GM18517 (cell line): ENCODE measurements at regions not wholly inside any gene's neighbourhood (a gene's known extent, or its start where the extent isn't known, plus 50 kb on each side); places are given as distances from the start of the nearest gene placed in this dataset.
A peak's percentile ranks its signal among the peaks of the same experiment; 100 is the strongest.
"Not testable (repeated sequence)": the region's sequence is repeated elsewhere in the genome, so short reads cannot be mapped to it uniquely, and the experiment has no call there.

Experiments
- ATAC-seq: cut with Tn5 transposase; IDR thresholded peaks from one replicate; pipeline ENCODE4 v1.9.1; 2021; ENCODE audit warnings: mild to moderate bottlenecking, moderate library complexity; ENCODE audit not compliant: unreplicated experiment

DNA sequence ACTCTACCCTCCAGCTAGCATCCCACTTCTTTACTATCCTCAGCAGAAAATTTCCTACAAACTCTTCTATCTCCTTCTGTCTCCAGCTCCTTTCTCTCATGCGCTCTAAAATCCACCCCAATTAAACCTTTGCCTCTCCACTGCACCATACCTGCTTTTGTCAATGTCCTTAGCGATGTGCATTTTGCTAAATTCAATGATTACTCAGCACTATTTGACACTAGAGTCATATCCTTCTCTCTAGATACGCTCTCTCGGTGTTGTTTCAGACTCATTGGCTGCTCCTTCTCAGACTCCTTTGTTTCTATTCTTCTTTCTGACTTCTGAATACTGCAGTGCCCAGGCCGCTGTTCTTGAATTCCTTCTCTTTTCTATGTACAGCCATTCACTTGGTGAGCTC is 144.2 kb downstream of the HLX start:
- ATAC-seq, result no peak

DNA sequence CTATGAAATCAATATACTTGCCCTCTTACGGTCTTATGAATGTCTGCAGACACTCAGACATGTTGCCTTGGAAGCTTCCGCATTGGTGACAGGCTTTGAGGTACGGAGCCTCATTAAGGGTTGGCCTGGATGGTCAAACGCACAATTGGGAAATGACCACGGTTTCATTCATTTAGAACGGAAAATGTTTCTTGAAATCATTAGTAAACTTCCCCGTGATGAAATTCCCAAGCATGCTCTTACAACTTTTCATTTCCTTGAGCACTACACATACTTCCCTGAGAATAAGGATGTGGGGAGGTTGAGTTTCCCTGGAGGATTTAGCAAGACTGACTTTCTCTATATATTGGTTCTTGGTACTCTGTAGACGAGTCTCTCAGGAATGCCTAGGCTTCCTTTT is 146.3 kb downstream of the HLX start:
- no peak for ATAC-seq

- ATAC-seq, result no peak
These were observed 146.7 kb downstream of the HLX start for GRCh38 chr1:221025956-221026355.

DNA sequence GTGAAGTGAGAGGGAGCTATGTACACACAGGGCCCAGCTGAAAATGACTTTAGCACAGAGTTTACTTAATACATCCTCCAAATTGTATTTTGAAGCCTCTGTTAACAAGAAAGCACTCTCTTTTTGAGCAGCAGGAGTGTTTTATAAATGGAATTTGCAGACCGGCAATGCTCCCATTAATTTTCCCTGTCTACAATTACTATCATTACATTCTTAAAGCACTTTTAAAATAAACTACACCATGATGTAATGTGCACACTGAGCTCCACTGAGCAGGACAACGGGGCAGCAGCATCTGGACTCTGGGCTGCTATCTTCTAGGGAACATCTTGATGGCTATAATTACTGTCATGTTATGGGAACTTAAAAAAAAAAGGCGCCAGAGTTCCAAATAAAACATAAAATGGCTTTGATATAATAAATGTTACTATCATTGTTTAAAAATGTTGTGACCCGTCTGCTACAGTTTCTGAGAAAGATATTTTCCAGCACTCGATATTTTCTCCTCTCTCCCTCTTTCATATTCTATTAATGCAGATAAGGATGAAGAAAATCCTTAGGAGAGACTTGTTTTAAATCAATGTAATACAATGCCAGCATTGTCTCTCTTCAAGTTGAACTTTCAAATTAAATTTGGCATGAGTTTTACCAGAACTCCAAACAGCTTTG is 150.9 kb downstream of the HLX start:
- no peak for ATAC-seq

DNA sequence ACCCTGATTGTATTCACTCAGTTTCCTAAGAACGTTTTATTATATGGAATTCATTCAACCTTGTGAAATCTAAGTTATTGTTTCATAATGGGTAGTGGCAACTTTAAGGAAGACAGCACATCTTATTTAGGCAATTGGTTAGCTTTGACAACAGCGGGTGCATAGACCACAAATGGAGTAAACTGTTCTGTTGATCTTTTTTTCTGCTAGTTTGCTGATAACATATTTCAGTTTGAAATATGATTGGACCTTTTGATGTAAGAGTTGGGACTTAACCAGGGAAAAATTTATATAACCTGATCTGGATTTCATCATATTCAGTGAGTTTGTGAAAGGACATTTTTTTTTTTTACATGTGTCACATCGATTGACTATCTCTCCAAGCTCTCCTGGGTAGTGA is 151.7 kb downstream of the HLX start:
- no peak for ATAC-seq

DNA sequence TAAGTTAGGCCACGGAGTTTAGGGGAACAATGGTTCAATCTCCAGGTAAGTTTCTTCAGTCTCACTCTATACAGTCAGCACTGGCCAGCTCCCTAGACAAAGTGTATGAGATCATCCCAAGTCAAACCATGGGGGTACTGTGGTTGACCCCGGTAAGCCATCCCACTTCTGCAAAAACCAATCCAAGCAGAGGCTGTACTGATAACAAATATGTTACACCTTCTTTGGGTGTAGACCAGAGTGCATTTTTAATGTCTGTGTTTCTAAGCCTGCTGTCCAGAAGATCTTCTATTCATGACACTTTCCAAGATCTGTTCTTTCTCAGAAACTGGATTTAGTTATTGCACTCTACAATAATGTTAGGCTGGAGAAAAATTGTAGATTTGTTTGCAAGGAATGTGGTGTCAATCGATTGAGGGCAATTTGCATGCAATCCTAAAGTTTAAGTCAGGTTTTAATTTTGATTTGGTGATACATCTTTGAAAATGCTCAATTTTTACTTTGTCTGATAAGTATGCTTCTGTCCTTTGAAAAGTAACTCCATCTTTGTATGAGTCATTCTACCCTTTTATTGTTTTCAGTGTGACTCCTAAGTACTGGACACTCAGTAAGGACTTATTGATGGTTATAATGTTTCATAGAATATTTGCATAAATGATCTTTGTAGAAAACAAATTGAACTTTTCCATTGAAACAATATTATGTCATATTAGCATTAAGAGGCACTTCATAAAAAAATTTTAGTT is 152.4 kb downstream of the HLX start:
- no peak for ATAC-seq

GRCh38 chr1:221032204-221032585 is 153.0 kb downstream of the HLX start:
- ATAC-seq, result no peak

DNA sequence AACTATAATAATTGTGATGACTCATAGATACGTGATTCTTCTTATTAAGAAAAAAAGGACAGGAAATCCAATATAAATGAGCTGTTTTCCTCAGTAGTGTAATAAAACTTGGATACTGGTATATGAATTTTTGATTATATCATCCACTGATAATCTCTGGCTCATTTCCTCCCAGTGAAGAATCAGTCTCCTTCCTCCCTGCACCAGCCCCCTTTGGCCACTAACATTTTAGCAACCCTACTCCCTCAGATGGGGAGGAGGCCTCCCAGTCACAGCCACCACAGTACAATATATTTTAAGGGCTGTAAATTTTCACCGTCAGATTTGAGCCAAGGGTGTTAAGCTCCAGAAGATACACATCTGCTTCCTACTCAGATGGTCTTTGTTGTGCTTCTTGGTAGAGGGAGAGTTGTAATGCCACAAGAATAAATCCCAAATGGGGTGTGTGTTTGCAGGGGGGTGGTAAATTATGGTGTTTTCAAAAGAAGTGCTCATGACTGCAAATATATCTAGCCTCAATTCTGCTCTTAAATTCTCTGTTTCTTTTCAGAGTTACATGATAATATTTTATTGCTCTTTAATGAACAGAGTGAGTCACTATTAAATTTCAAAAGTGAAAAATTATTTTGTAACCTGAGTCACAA is 153.5 kb downstream of the HLX start:
- ATAC-seq, result no peak

- no peak for ATAC-seq
These were observed 156.5 kb downstream of the HLX start for GRCh38 chr1:221035662-221036153.

DNA sequence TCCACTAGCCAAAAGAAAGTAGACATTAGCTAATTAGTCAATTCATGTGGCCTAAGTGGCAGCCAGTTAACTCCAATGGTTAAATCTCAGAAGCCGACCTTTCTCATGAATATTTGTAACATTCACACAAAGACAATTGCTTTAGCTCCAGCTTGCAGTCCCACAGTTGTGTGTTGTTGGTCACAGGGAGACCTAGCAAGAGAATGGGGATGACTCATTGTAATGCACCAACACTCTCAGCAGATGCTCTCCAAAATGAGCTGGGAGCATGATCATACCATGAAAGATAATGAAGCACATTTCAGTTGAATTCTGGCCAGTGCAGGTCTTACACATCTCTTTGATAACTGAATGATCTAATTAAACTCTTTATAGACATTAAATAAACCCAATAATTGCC is 160.4 kb downstream of the HLX start:
- ATAC-seq, result no peak

- ATAC-seq, result no peak
These were observed 160.9 kb downstream of the HLX start for GRCh38 chr1:221040101-221040500.

GRCh38 chr1:221040691-221041285 is 161.5 kb downstream of the HLX start:
- ATAC-seq, result no peak

DNA sequence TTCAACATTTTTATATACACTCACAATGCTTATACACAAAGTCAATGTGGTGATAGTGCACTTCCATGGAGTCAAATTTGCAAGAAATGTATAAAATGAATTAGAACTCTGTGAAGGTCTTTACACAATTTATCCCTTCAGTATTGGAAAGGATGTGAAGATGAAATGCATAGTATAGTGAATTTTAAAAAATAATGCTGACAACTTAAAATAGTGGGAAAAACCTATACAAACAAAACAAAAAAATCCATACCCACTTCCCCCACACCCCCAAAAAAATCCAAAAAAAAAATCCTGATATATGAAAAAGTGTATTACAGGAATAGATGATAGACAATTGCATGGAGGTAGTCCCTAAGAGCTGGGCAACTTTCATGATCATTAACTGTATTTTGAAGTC is 165.3 kb downstream of the HLX start:
- no peak for ATAC-seq

DNA sequence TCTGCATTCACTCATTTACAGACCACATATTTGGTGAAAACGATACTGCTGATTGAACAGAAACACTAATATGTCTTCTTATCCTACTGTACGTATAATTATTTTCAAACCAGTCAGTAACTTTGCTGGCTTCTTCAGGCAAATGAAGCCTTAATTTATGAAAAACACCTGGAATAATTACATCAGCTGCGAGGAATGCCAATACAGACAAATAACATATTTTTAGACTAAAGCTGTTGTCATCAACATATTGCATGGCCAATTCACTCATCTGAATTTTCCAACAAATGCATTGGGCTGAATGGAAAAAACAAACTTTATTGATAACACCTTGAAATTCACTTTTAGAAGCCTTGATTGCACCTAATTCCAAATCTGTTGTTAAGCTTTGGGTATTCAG is 165.9 kb downstream of the HLX start:
- ATAC-seq, result no peak

GRCh38 chr1:221045842-221046831 is 166.9 kb downstream of the HLX start:
- peak; percentile 98 for ATAC-seq

DNA sequence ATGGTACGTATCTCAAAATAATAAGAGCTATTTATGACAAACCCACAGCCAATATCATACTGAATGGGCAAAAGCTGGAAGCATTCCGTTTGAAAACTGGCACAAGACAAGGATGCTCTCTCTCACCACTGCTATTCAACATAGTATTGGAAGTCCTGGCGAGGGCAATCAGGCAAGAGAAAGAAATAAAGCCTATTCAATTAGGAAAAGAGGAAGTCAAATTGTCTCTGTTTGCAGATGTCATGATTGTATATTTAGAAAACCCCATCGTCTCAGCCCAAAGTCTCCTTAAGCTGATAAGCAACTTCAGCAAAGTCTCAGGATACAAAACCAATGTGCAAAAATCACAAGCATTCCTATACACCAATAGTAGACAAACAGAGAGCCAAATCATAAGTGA is 172.1 kb downstream of the HLX start:
- not testable (repeated sequence) for ATAC-seq

GRCh38 chr1:221053889-221054288 is 174.6 kb downstream of the HLX start:
- ATAC-seq, result no peak

- no peak for ATAC-seq
These were observed 180.3 kb downstream of the HLX start for GRCh38 chr1:221059506-221059905.

DNA sequence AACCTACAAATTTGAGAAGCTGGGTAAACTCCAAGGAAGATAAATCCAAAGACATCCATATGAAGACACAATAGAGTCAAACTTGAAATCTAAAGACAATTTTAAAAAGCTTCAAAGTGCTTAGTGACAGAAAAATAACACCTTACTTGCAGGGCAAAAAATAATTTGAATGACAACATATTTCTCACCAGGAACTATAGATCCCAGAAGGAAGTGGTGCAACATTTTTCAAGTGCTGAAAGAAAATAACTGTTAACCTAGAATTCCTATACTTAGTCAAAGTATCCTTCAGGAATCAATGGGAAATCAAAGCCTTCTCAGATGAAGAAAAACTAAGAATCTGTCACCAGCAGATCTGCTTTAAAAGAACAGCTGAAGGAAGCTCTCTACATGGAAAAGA is 184.4 kb downstream of the HLX start:
- ATAC-seq, result no peak

DNA sequence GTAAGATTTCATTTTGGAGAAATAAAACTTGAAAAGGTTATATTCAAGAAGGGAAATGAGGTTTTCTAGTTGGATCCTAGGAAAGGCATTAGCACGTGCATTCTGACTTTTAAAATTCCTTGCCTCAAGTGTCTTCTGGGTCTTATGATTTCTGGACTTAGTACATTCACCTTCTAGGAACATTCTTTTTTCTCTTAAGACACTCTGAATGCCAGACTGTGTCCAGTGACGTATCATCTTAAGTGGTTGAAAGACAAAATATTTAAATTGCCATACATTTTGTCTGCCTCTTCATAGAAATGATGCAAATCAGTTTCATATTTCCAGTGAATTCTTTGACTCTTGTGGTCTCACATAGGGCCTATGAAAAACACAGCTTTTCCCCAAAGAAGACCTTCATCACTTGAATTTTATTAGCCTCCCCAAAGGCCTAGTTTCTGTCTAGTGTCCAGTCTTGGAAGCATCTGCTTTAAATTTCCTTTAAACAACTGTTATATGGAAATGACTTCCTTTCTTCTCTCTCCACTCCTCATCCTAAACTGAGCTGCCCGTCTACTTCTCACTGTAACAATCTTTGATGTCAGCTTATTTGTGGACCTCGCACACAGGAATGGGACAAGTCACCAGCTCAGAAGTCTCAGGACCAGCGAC is 187.2 kb downstream of the HLX start:
- ATAC-seq, result no peak
